Liver (tissue), 8 donors: ENCODE measurements at regions not wholly inside any gene's neighbourhood (a gene's known extent, or its start where the extent isn't known, plus 50 kb on each side); places are given as distances from the start of the nearest gene placed in this dataset.

ENCODE experiments used
- DNase-seq: peaks from one replicate; pipeline ENCODE4 v3.0.0-alpha.2; 2017; ENCODE audit warnings: low spot score
- H3K27ac ChIP-seq, 2 donors: one replicate each; pipeline ENCODE4 v1.7.0; 2013; ENCODE audit warnings: inconsistent platforms in 2 of 2, low read length in 2 of 2, control low read depth in 1 of 2, low read depth in 1 of 2, mild to moderate bottlenecking in 1 of 2
- H3K27me3 ChIP-seq, 4 donors: one replicate each; pipeline versions ENCODE4 v1.6.1 to v1.7.0; 2013; ENCODE audit warnings: low read length in 3 of 4, inconsistent platforms in 1 of 4, mild to moderate bottlenecking in 1 of 4, moderate library complexity in 1 of 4; ENCODE audit not compliant: control insufficient read depth in 4 of 4, insufficient read depth in 4 of 4
- H3K36me3 ChIP-seq, 4 donors: one replicate each; pipeline versions ENCODE4 v1.6.1 to v1.7.0; 2013; ENCODE audit warnings: low read length in 3 of 4, mild to moderate bottlenecking in 3 of 4, low read depth in 1 of 4, moderate library complexity in 1 of 4; ENCODE audit not compliant: control insufficient read depth in 4 of 4, insufficient read depth in 3 of 4
- H3K4me1 ChIP-seq, 4 donors: one replicate each; pipeline versions ENCODE4 v1.6.1 to v1.7.0; 2013; ENCODE audit warnings: low read length in 3 of 4, mild to moderate bottlenecking in 3 of 4, moderate library complexity in 1 of 4; ENCODE audit not compliant: control insufficient read depth in 4 of 4, insufficient read depth in 4 of 4
- H3K4me3 ChIP-seq, 3 donors: one replicate each; pipeline versions ENCODE4 v1.6.1 to v1.7.0; 2013; ENCODE audit warnings: low read length in 3 of 3, control low read depth in 1 of 3, low read depth in 1 of 3, mild to moderate bottlenecking in 1 of 3
- H3K9ac ChIP-seq, 2 donors: one replicate each; pipeline ENCODE4 v1.7.0; 2013; ENCODE audit warnings: low read length in 2 of 2, mild to moderate bottlenecking in 2 of 2, moderate library complexity in 2 of 2, control low read depth in 1 of 2, low read depth in 1 of 2
- H3K9me3 ChIP-seq, 4 donors: one replicate each; pipeline versions ENCODE4 v1.6.1 to v1.7.0; 2013; ENCODE audit warnings: low read length in 3 of 4; ENCODE audit not compliant: control insufficient read depth in 4 of 4
- ATF3 ChIP-seq: IDR thresholded peaks from 2 replicates; pipeline ENCODE4 v1.6.1; 2016; ENCODE audit warnings: antibody characterized with exemption
- CTCF ChIP-seq: fragments of 150-350 bp; IDR thresholded peaks from 2 replicates; pipeline ENCODE4 v1.5.1; 2017; ENCODE audit warnings: improper control_type of control experiment, low read depth, low read length; ENCODE audit not compliant: missing input control
- EGR1 ChIP-seq, 2 donors: IDR thresholded peaks; 2 replicates each; pipeline ENCODE4 v1.6.1; 2016 to 2018; ENCODE audit warnings: antibody characterized with exemption in 2 of 2, low read depth in 2 of 2
- FOXA1 ChIP-seq: IDR thresholded peaks from 2 replicates; pipeline ENCODE4 v1.6.1; 2016; ENCODE audit warnings: antibody characterized with exemption
- FOXA2 ChIP-seq: IDR thresholded peaks from 2 replicates; pipeline ENCODE4 v1.6.1; 2016; ENCODE audit warnings: antibody characterized with exemption
- GABPA ChIP-seq, 2 donors: IDR thresholded peaks in 1 of 2; conservative IDR thresholded peaks in 1 of 2; 2 replicates each; pipeline ENCODE4 v1.6.1; 2016; ENCODE audit warnings: antibody characterized with exemption in 2 of 2, mild to moderate bottlenecking in 1 of 2, moderate library complexity in 1 of 2
- HNF4A ChIP-seq, 2 donors: conservative IDR thresholded peaks; 2 replicates each; pipeline ENCODE4 v1.6.1; 2016; ENCODE audit warnings: antibody characterized with exemption in 2 of 2, mild to moderate bottlenecking in 2 of 2
- HNF4G ChIP-seq: IDR thresholded peaks from 2 replicates; pipeline ENCODE4 v1.6.1; 2016; ENCODE audit warnings: antibody characterized with exemption
- JUND ChIP-seq, 2 donors: IDR thresholded peaks; 2 replicates each; pipeline ENCODE4 v1.6.1; 2016; ENCODE audit warnings: antibody characterized with exemption in 2 of 2
- NR2F2 ChIP-seq: IDR thresholded peaks from 2 replicates; pipeline ENCODE4 v1.6.1; 2016; ENCODE audit warnings: antibody characterized with exemption
- RAD21 ChIP-seq, 2 donors: IDR thresholded peaks; 2 replicates each; pipeline ENCODE4 v1.6.1; 2016; ENCODE audit warnings: antibody characterized with exemption in 2 of 2, mild to moderate bottlenecking in 2 of 2
- RXRA ChIP-seq, 2 donors: IDR thresholded peaks; 2 replicates each; pipeline ENCODE4 v1.6.1; 2017 to 2018; ENCODE audit warnings: antibody characterized with exemption in 2 of 2, mild to moderate bottlenecking in 1 of 2
- SP1 ChIP-seq: IDR thresholded peaks from 2 replicates; pipeline ENCODE4 v1.6.1; 2018; ENCODE audit warnings: antibody characterized with exemption, mild to moderate bottlenecking
- TAF1 ChIP-seq: conservative IDR thresholded peaks from 2 replicates; pipeline ENCODE4 v1.6.1; 2016; ENCODE audit warnings: antibody characterized with exemption, mild to moderate bottlenecking
- YY1 ChIP-seq: IDR thresholded peaks from 2 replicates; pipeline ENCODE4 v1.6.1; 2016; ENCODE audit warnings: antibody characterized with exemption, mild to moderate bottlenecking
- ZBTB33 ChIP-seq: IDR thresholded peaks from 2 replicates; pipeline ENCODE4 v1.6.1; 2016; ENCODE audit warnings: antibody characterized with exemption
- WGBS: extraction: QIAGEN DNeasy Blood & Tissue Kit; methylation state at CpG from one replicate; pipeline ENCODE4 v1.1.7; 2013; 5-methylcytosine and 5-hydroxymethylcytosine counted together
- donor health status: healthy.
- donor health status: healthy.
- donor health status: healthy.
- donor health status: healthy.
- donor health status: healthy.

GRCh38 chr5:73388740-73389139 is 59.8 kb downstream of the FOXD1 start:
- no peaks in the 10 kb centered on the region for H3K4me1 ChIP-seq
- no peak overlapping the region for H3K9ac ChIP-seq

GRCh38 chr5:73388306-73388684 is 60.3 kb downstream of the FOXD1 start:
- no peaks in the 10 kb centered on the region for H3K4me1 ChIP-seq
- DNase-seq: no peak
- no peak overlapping the region for H3K27ac ChIP-seq
- no peak overlapping the region for H3K4me3 ChIP-seq
- no peaks in the 10 kb centered on the region for H3K36me3 ChIP-seq
- TF ChIP-seq ATF3 (no peak), RXRA (IDR thresholded peaks at IDR 0.05) (no peak), RAD21 (IDR thresholded peaks at IDR 0.05) (no peak)
- 90% methylated on average over 4 of the region's 4 CpGs for WGBS
- no peaks in the 10 kb centered on the region for H3K27me3 ChIP-seq
- H3K9me3 ChIP-seq: peaks cover 1 to 28% (median 8%) of the 10 kb centered on the region in 4 donors
- no peak overlapping the region for H3K9ac ChIP-seq

More at GRCh38 chr5:73388740-73389139, 59.8 kb downstream of the FOXD1 start:
- TF ChIP-seq SP1: no peak
- no peak for TF ChIP-seq ZBTB33
- TF ChIP-seq ATF3: no peak
- no peak for TF ChIP-seq JUND (IDR thresholded peaks at IDR 0.05)
- no peak for TF ChIP-seq GABPA (IDR thresholded peaks at IDR 0.05 in 1 of 2, conservative IDR thresholded peaks at IDR 0.05 in 1 of 2)
- no peak for TF ChIP-seq NR2F2
- Histone ChIP-seq H3K36me3 (no peaks in the 10 kb centered on the region), H3K9me3 (peaks cover 0 to 25% (median 8%) of the 10 kb centered on the region in 4 donors), H3K4me3 (no peak overlapping the region), H3K27ac (no peak overlapping the region), H3K27me3 (no peaks in the 10 kb centered on the region)
- WGBS: 92% methylated on average over 2 of the region's 2 CpGs
- DNase-seq: no peak

- 46% methylated on average over 7 of the region's 7 CpGs for WGBS
- H3K9ac ChIP-seq: no peak overlapping the region
- H3K27ac ChIP-seq: no peak overlapping the region
- no peaks in the 10 kb centered on the region for H3K4me1 ChIP-seq
- no peak overlapping the region for H3K4me3 ChIP-seq
- H3K27me3 ChIP-seq: peaks cover 0 to 2% (median under 1%) of the 10 kb centered on the region in 4 donors
- peaks cover 3 to 32% (median 9%) of the 10 kb centered on the region in 4 donors for H3K9me3 ChIP-seq
- no peaks in the 10 kb centered on the region for H3K36me3 ChIP-seq
- no peak for TF ChIP-seq CTCF
- no peak for TF ChIP-seq FOXA1
- TF ChIP-seq EGR1 (IDR thresholded peaks at IDR 0.05; ENCODE audit: low read depth in 2 of 2): no peak
- no peak for TF ChIP-seq FOXA2
- no peak for TF ChIP-seq RAD21 (IDR thresholded peaks at IDR 0.05)
- no peak for TF ChIP-seq ATF3
- TF ChIP-seq HNF4G: no peak
- TF ChIP-seq TAF1: no peak
- TF ChIP-seq HNF4A (conservative IDR thresholded peaks at IDR 0.05): no peak
- no peak for TF ChIP-seq YY1
- no peak for TF ChIP-seq ZBTB33
- no peak for DNase-seq
Observed at GRCh38 chr5:73387601-73388305, 60.8 kb downstream of the FOXD1 start.
